Fibroblast of peridontal ligament (primary cell): ENCODE measurements at regions not wholly inside any gene's neighbourhood (a gene's known extent, or its start where the extent isn't known, plus 50 kb on each side); places are given as distances from the start of the nearest gene placed in this dataset.
A peak's percentile ranks its signal among the peaks of the same experiment; 100 is the strongest.

Experiments used
- DNase-seq: peaks from one replicate; pipeline ENCODE4 v3.0.0-alpha.2; 2010; ENCODE audit errors: extremely low read depth

DNA sequence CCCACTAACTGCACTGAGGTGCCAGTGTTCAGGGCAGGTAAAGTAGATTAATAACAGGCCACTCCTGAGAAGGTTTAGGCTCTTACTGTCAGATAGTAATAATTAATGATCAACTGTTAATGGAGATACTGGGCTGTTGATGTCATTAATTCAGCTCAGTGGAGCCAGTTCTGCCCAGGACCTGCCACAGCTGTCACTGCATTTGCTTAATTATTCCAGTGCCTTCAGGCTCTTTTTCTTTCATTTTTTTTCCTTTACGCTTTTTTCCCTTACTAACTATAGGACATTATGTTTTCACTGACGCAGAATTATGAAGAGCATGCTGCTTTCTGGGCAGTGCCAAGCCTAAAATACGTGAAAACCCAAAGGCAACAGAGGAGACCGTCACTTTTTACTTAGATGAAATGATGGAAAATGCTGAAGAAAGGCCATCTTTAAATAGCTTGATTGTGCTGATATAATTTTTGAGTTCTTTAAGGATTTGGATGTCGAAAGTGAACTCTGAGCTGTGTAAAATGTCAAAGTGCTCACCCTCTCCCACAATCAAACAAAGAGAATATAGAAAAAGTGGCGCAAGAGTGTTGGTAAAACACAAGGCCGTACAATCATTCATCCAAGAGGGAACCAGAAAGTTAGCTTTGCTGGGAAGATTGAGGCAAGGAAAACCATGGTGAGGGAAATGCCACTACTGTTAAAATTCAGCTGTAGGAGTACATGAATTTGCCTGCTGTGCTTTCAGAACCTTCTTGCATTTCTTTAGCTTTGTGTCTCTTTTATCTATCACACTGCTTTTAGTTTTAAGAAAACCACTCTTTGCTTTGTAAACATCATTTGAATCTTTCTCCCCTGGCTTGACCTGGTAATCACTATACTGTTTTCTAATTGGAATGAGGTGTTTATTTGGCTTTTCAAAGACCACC lies 192.0 kb upstream of the ZEB2 start:
- no peak for DNase-seq

DNA sequence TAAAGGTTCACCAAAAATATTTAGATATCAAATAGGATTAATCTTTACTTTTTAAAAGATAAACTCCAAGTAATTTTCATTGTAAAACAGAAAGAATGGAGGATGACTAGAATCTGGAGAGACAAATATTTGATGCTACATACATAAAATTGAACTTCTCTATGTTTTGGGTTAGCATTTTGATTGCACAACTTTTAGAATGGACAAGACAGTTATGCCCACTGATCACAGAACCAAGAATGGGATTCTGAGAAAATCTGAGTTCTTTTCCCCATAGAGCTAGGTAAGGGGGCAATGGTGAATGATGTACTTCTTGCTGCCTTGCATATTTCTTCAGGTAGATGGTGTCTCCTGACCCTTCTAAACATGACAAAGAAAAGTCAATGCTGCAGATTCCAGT lies 191.2 kb upstream of the ZEB2 start:
- DNase-seq, result no peak

DNA sequence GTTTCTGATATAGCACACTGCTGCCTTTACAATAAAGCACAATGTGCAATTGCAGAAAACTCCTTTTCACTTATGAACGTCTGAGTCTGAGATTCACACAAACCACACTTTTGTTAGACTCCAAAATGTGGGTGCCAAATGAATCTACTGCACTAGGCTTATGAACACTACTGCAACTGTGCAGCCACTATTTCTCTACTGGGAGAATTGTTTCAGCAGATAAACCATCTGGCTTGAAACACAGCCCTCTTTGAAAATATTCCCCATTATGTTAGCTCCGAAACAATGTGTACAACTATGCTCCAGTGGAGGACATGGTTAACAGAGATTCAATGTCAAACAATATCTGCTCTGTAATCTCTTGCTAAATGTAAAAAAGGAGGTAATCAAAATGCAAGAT lies 188.7 kb upstream of the ZEB2 start:
- no peak for DNase-seq

DNA sequence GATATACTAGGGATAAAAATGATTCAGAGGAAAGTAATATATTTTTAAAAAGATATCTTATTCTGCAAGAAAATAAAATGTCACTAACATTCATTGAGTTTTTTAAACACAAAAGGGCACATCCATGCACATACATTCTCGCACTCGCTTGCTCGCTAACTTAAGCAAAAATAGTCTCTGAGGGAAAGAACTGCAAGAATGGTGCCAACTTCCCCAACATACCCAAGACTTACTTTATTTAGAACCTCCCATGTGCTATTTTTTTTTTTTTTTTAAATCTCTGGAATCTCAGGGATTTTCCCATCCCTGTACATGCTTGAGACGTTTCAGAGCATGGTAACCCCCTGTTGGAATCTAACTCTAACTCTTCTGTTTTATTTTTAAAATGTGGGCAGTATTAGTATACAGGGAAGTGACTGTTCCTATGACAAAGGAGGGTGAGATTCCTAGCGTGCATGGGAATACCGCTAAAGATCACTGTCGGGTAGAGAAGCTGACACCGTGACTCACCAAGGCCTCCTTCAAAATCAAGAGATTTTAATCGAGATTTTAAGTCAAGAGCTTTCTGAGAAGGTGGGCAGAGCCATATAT lies 187.9 kb upstream of the ZEB2 start:
- DNase-seq, result no peak

DNA sequence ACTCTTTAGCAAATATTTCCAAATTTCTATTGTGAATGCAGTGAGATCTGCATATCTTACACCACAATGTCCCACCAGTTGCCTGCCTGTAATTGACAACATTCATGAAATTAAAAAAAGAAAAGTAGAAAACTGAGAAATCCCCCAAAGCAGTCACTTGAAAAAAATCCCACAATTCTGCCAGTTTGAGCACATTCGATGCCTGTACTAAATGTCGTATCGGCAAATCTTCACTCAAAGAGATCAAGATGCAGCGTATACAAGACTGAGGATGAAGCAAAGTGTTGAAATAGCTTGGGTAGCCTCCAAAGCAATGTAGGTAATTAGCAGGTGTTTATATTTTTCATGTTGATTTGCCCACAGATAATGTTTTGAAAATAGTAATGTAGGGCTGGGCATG lies 186.7 kb upstream of the ZEB2 start:
- DNase-seq, result no peak

DNA sequence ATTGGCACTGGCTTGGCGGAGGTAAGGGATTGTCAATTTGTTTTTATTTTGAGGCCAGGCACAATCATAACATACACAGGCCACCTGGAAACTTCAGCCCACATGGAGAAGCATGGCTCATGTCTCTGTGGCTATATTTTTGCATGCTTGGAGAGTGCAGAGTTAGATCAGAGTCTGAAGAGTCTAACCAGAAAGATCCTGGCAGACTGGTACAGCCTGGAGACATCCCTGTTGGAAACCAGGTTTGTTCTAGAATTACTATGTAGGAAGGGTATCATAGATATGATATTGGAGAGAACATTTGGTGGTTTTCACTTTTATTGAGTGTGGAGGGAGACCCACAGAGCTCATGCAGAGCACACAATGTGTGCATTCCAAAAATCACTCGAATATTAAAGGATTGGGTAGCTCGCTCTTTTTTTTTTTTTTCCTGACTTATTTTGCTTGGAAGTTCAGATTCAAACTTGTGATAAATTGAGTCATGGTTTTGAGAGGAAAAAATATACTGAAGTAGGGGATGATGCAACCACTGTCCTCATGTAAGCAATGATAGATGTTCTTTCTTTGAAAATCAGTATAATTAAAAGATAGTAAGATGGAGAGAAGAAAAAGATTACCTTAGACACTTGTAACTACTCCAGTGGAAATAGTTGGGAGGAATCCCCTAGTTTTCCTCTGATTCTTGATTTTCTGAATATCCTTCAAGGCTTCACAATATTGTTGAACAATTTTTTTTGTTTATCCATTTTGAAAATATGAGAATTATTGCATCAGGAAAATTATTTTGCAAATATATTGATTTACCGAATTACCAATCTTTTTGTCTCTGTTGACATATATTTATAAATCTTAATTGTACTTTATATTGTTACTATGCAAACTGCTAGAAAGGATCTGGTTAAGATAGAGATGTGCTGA lies 185.7 kb upstream of the ZEB2 start:
- peak; percentile 58 for DNase-seq

DNA sequence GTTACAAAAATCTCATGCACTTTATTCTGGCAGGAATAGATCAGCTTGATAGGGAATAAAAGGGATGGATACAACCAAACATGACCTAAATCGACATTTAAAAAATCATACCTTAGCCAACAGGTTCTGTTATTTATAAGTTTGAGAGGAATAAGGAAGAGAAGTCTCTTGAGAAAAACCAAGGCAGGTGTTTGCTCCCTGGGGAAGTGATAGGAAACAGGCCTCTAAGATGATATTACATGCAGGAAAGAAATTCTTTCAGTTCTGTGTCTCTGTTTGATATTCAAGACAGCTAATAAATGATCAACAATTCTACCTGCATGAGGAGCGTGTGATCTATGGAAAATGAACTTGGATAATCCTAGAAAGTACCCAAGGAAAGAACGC lies 184.8 kb upstream of the ZEB2 start:
- no peak for DNase-seq

DNA sequence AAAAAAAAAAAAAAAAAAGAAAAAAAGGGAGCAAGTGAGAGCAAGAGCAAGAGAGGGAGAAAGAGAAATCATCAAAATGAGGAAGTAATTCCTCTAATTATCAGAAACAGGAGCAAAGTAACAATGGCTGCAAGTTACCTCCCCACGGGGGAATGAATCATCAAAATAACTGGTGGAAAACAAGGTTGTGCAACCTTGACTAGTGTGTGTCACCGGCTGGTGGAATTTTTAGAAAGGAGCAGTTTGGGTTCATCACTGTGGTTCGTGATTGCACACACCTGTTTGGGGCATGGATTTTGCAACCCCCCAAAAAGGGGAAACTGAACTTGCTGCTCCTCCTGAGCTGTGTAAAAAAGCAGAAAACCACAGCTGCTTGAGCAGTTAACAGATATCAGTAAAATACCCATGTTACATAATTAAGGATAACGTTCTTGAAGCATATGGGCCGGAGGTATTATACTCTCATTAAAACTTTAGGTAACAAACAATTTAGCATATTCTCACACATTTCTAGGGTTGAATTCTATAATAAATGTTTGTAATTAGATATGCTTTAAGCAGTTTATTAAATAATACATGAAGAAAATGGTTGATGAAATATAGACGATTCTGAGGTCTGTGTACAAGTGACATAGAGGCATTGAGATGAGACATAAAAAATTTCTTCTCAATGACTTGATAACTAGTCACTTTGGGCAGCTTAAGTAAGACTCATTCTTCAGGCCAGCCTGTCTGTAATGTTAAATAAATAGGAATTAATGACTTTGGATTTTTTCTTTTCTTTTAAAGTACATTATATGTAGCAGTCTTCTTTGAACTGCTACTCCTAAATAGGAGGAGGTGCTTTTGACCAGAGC lies 184.2 kb upstream of the ZEB2 start:
- peak; percentile 62 for DNase-seq

DNA sequence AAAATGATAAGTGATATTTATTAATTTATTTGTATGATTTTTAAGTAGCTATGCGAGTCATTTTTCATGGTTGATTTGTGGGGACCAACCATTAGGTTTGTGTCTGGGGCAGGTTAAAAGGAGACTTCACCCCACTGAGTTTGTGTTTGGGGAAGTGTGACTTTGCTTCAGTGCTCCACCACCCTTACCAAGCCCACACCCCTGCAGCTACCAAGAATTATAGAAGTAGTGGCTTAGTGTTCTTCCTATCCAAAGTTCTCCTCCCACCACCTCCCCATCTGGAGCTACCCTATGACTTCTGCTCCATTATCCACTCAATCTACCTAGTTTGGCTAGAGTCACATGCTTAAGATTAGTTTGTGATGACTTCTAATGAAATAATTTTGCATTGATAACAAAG lies 182.1 kb upstream of the ZEB2 start:
- no peak for DNase-seq

DNA sequence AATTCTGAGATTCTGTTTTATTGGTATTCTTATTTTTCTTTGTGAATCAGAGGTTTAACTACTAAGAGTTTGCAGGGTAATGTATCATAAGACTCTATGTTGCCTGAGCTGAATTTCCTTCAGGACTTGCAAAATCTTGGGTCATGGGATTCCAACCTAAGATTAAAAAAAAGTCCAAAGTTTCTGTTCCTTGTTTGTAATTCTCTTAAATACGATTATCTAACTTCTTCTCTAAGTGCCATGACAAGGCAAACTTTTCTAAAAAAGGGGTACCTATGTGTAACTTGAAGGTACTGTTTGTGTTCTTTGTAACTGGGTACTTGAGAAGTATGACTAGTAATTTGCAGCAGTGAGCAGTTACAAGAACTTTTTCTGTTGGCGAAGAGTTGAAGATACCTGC lies 181.3 kb upstream of the ZEB2 start:
- no peak for DNase-seq

DNA sequence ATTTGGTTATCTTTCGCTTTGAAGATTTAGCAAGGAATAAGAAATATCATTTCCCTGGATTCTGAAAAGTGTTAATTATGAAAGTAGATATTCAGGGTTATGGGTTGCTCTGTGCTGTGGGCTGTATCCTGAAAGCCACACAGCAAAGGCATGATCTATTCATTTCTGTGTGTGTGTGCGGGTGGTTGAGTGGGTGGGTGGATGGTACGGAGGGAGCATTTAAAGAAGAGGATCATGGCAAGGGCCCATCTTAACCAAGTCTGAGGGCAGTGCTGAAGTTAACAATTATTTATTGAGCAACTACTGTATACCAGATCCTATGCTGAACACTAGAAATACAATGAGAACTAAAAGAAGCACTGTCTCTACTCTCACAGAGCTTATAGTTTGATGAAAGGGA lies 178.2 kb upstream of the ZEB2 start:
- DNase-seq, result no peak

DNA sequence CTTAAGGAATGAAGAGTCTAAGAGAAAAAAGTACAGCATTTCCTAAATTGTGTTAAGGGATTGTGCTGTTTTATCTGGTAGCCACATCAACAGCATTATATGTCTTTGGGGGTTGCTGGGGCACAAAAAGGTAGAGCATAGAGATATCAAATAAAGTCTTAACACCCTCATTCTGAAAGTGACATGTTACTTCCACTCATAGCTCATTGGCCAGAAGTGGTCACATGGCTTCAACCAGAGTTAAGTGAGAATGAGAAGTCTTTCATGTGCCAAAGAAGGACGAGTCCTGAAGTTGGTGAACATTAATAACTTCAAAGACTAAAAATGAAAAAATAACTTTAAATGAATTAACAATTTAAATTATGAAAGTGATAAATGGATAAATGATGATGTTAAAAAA lies 175.7 kb upstream of the ZEB2 start:
- no peak for DNase-seq

DNA sequence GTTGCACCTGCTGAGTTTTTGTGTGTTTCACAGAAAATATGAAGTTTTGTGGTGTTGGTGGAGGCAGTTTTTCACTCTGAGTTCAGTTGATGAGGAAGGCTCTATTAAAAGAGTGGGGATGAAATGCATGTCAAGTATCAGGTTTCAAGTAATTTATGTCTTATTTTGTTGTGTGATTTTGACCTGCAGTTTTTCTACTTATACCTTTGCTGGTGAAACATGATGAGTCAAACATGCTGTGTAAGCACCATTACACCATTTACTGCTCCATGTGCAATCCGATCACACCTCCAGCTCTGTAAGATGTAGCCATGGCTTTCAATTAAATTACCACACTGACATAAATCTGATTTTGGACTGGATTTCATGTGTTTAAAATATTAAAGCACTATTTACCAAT lies 174.5 kb upstream of the ZEB2 start:
- DNase-seq, result no peak

DNA sequence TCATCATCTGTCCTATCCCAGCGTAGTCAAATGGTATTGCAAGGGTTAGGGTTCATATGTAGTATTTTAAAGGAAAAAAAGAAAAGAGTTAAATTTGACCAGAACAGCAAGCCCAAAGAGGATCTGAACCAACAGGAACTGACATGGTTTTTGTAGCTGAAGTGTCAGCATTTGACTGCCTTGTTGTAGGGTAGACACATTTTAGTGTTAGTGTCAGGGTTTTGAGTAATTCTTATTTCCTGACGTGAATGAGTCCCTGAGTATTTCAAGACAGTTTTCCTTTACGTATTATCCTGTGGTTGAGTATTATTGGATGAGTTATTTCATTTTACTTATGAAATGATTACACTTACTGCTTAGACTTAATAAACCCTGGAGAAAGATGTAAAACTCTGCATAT lies 173.3 kb upstream of the ZEB2 start:
- DNase-seq, result no peak

DNA sequence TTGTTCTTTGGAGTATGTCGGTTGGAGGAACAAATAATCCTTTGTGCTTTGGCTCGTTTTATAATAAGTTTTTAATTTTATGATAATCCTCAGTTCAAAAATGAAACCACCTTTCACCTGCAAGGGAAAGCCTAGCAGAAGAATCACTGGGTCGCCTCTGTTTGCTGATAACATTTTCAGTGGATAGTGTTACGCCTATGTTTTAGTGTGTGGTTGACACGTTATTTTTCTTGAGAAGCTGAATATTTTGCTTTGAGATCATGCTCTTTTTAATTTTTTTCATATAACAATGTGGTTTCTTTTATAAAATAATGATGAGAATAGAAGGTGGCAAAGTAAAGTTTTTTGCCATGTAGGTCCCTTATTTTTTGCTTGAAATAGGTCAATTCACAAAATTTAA lies 172.7 kb upstream of the ZEB2 start:
- no peak for DNase-seq

DNA sequence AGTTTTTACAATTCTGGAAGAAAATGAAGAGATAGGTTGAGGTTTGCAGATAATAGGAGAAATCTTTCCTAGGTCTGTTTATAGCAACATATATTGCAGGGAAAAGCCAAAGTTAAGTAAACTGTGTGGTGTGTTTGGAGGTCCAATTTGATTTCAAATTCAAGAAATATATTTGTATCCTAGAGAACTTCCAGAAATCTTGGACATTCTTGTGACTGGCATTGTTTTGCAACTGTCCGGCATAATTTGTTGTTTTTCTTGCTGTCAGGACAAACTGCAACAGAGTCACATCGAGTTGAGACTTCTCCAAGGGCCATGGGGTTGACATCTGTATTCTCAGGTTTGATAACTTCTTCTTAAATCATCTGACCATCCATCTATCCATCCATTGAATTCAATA lies 170.9 kb upstream of the ZEB2 start:
- no peak for DNase-seq

DNA sequence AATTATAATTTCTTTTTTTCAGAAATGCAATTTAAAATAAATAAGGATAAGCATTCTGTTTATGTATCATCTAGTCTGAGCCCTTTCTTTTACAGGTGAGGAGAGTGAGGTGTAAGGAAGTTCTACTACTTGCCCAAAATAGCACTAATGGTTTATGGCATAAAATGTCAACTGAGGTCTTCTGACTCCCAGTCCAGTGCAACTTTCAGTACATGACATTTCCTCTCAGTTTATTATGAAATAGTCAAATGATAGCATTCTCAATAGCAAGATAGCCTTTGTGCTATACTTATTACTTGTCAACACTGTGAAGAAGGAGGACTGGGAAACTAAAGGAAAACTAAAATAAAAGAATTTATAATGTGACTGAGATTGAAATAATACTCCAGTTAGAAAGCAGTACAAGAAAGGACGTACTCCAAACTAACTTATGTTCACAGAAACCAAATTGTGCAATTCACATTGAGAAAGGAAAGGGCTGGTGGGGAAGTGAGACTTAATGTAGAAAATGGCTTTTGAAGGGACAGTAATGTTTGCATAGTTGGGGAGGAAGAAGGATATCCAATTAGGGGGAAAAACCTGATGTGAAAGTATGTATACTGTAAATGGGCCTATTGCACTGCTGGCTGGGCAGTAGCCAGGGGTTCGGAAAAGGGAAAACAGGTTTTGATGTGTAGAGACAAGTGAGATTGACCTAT lies 166.7 kb upstream of the ZEB2 start:
- DNase-seq, result no peak

DNA sequence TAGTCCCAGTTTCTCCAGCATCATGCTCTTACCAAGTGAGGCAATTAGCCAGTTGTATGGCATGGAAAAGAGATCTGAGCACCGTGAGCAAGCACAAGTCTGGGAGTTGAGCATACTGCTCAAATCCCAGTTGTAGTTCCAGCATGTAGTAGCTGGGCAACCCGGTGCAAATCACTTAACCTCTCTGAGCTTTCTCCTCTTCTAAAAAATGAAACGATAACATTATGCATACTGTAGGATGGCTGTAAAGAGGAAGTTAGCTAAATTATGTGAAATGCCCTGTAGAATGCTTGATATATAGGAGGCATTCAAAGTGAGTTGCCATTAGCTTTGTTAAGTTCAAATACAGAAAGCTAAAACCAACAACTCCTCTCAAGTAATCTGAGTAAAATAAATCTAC lies 164.0 kb upstream of the ZEB2 start:
- no peak for DNase-seq

DNA sequence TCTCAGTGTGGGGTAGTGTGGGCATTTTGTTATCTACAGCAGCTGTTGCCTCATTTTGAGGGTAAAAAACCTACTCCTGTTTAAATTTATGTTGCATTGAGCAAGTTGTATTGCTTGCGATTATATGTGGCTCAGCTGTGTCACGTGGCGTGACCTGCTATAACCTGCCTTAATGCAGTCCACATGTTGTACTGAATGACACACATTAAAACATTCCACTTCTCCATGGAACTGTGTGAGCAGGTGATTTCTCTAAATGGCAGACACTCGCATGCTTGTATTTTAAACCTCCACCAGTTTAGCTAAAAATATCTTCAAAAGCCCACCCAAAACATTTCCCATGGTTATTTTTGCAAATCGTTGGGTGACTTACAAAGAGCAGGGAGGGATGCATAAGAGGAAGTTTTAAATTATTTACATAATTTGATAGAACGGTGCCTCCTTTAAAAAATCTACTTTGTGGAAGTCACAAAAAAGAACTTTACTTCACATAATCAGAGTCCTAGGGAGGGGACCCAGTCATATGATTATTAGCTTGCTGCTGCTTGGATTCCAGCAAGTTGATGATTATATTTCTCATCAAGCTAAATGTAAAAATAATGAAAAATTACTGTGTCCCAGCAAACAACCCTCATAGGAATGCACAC lies 163.3 kb upstream of the ZEB2 start:
- peak; percentile 35 for DNase-seq

DNA sequence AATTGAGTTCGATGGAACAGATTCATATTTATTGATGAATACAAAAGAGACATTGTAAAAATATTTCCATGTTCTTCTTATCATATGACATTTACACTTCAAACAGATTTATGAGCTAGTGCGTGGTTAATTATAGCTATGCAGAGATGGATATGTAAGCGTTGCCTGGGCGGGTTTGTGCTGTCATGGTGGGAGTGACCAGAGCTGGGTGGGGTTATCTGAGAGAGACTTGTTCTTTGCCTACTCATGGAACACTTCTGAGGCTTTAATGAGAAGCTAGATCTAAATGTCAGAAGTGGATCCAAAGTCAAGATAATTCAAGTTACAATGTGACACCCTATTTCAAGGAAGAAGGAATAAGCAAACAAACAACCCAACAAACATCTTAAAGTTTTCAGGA lies 162.3 kb upstream of the ZEB2 start:
- no peak for DNase-seq

DNA sequence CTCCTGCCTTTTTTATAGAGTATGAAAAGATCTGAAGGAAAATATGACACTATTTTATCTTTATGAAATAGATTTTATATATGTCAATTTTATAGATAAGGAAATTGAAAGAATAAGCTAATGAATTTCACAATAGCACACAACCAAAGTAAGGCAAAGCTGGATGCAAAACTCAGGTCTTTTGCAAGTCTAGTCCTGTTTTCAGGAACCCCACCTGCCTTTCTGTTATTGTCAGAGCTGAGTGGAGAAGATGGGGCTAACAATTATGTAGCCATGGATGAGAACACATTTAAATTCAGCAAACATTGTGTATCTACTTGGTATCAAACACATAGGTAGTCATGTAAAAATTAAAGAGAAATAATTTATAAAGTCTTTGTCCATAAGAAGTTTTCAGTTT lies 161.5 kb upstream of the ZEB2 start:
- no peak for DNase-seq
